ENCODE measurements at regions not wholly inside any gene's neighbourhood (a gene's known extent, or its start where the extent isn't known, plus 50 kb on each side); places are given as distances from the start of the nearest gene placed in this dataset.

- H3K27me3 ChIP-seq (replicated peaks; ENCODE audit: insufficient read depth, low read length): no peaks in the 10 kb centered on the region
- no peak overlapping the region for H3K4me3 ChIP-seq (ENCODE audit: low read length)
- no peaks in the 10 kb centered on the region for H4K20me1 ChIP-seq (ENCODE audit: insufficient read depth, low read length)
- no peak overlapping the region for H3K27ac ChIP-seq (ENCODE audit: low read length)
- H3K36me3 ChIP-seq (replicated peaks; ENCODE audit: insufficient read depth, low read length): no peaks in the 10 kb centered on the region
- DNase-seq: no peak
- no peak overlapping the region for H2AFZ ChIP-seq (ENCODE audit: low read length)
- no peaks in the 10 kb centered on the region for H3K79me2 ChIP-seq (ENCODE audit: low read length)
- no peaks in the 10 kb centered on the region for H3F3A ChIP-seq (ENCODE audit: insufficient read depth, low read length)
- no peaks in the 10 kb centered on the region for H3K9me3 ChIP-seq (replicated peaks; ENCODE audit: insufficient read depth, low read length)
- H3K4me1 ChIP-seq (ENCODE audit: low read length): no peaks in the 10 kb centered on the region
- TF ChIP-seq CTCF (IDR thresholded peaks at IDR 0.05; ENCODE audit: low read length) (no peak), EZH2phosphoT487 (IDR thresholded peaks at IDR 0.05; ENCODE audit: low read length) (no peak), EZH2 (optimal IDR thresholded peaks at IDR 0.05; ENCODE audit: low read depth, low read length) (no peak)
- no peak overlapping the region for H3K9ac ChIP-seq (ENCODE audit: low read length)
- H3K4me2 ChIP-seq (ENCODE audit: low read depth, low read length): no peak overlapping the region
- H3K9me2 ChIP-seq (replicated peaks; ENCODE audit: insufficient read depth, low read length): no peaks in the 10 kb centered on the region
These were observed 145.5 kb downstream of the ACKR3 start for GRCh38 chr2:236715077-236715476.

GRCh38 chr2:236715491-236715961, 145.9 kb downstream of the ACKR3 start:
- Histone ChIP-seq H3K9ac (ENCODE audit: low read length) (no peak overlapping the region), H3K4me3 (ENCODE audit: low read length) (no peak overlapping the region), H3K4me1 (ENCODE audit: low read length) (no peaks in the 10 kb centered on the region), H3K27ac (ENCODE audit: low read length) (no peak overlapping the region), H3K9me3 (replicated peaks; ENCODE audit: insufficient read depth, low read length) (no peaks in the 10 kb centered on the region), H3K27me3 (replicated peaks; ENCODE audit: insufficient read depth, low read length) (no peaks in the 10 kb centered on the region), H3K9me2 (replicated peaks; ENCODE audit: insufficient read depth, low read length) (no peaks in the 10 kb centered on the region), H3K36me3 (replicated peaks; ENCODE audit: insufficient read depth, low read length) (no peaks in the 10 kb centered on the region), H3F3A (ENCODE audit: insufficient read depth, low read length) (no peaks in the 10 kb centered on the region), H3K4me2 (ENCODE audit: low read depth, low read length) (no peak overlapping the region), H3K79me2 (ENCODE audit: low read length) (no peaks in the 10 kb centered on the region), H2AFZ (ENCODE audit: low read length) (no peak overlapping the region), H4K20me1 (ENCODE audit: insufficient read depth, low read length) (no peaks in the 10 kb centered on the region)
- no peak for DNase-seq
- TF ChIP-seq EZH2 (optimal IDR thresholded peaks at IDR 0.05; ENCODE audit: low read depth, low read length): no peak
- no peak for TF ChIP-seq CTCF (IDR thresholded peaks at IDR 0.05; ENCODE audit: low read length)

DNA sequence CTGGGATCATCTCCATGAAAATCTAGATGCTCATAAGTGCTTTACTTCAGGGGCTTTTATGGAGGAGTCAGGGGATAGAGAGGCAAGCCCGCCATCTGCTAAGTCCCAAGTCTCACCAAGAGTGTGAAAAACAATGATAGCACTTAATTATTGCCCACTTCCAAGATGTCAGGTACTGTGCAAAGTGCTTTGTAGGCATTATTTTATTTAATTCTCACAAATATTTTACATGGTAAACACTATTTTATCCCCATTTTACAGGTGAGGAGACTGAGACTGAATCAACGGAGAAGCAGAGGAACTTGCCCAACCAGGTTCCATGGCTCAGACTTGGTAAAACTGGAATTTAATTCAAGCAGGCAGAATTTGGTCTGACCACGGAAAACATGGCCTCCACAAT, 147.5 kb downstream of the ACKR3 start:
- Histone ChIP-seq H3F3A (ENCODE audit: insufficient read depth, low read length) (no peaks in the 10 kb centered on the region), H2AFZ (ENCODE audit: low read length) (no peak overlapping the region), H3K27ac (ENCODE audit: low read length) (no peak overlapping the region), H3K27me3 (replicated peaks; ENCODE audit: insufficient read depth, low read length) (no peaks in the 10 kb centered on the region), H3K4me3 (ENCODE audit: low read length) (no peak overlapping the region), H3K9me3 (replicated peaks; ENCODE audit: insufficient read depth, low read length) (no peaks in the 10 kb centered on the region), H3K4me2 (ENCODE audit: low read depth, low read length) (no peak overlapping the region), H3K79me2 (ENCODE audit: low read length) (no peaks in the 10 kb centered on the region), H3K9me2 (replicated peaks; ENCODE audit: insufficient read depth, low read length) (no peaks in the 10 kb centered on the region), H4K20me1 (ENCODE audit: insufficient read depth, low read length) (no peaks in the 10 kb centered on the region), H3K4me1 (ENCODE audit: low read length) (no peaks in the 10 kb centered on the region), H3K9ac (ENCODE audit: low read length) (no peak overlapping the region), H3K36me3 (replicated peaks; ENCODE audit: insufficient read depth, low read length) (no peaks in the 10 kb centered on the region)
- no peak for DNase-seq
- no peak for TF ChIP-seq EZH2phosphoT487 (IDR thresholded peaks at IDR 0.05; ENCODE audit: low read length)
- TF ChIP-seq CTCF (IDR thresholded peaks at IDR 0.05; ENCODE audit: low read length): no peak
- no peak for TF ChIP-seq EZH2 (optimal IDR thresholded peaks at IDR 0.05; ENCODE audit: low read depth, low read length)
